Activated naive CD4-positive, alpha-beta T cell treated with anti-CD3 and anti-CD28 coated beads, Interleukin-2, amount 10 ng/mL, durations not matched to agents 7 days and 5 days (primary cell): ENCODE measurements at regions not wholly inside any gene's neighbourhood (a gene's known extent, or its start where the extent isn't known, plus 50 kb on each side); places are given as distances from the start of the nearest gene placed in this dataset.
"Not testable (repeated sequence)": the region's sequence is repeated elsewhere in the genome, so short reads cannot be mapped to it uniquely, and the experiment has no call there.

Experiments used
- CTCF ChIA-PET: fragments of 350-600 bp; sonication (Branson Sonifier 250); formaldehyde crosslinking; loops from one replicate; lab custom pipeline; 2021; ENCODE audit warnings: antibody characterized with exemption; lab: Charles Lee
- DNase-seq: peaks from one replicate; pipeline ENCODE4 v3.0.0-alpha.2; 2020
- H3K27ac Mint-ChIP-seq: one replicate; pipeline ENCODE4 v1.8.0; 2021; ENCODE audit warnings: mild to moderate bottlenecking, moderate library complexity, mixed read lengths
- H3K27me3 Mint-ChIP-seq: one replicate; pipeline ENCODE4 v1.8.0; 2021; ENCODE audit warnings: mild to moderate bottlenecking, mixed read lengths
- H3K36me3 Mint-ChIP-seq: one replicate; pipeline ENCODE4 v1.8.0; 2021; ENCODE audit warnings: mixed read lengths
- H3K4me1 Mint-ChIP-seq: one replicate; pipeline ENCODE4 v1.8.0; 2021; ENCODE audit warnings: mixed read lengths
- H3K4me3 Mint-ChIP-seq: one replicate; pipeline ENCODE4 v1.8.0; 2021; ENCODE audit warnings: mild to moderate bottlenecking, moderate library complexity, mixed read lengths
- H3K9me3 Mint-ChIP-seq: one replicate; pipeline ENCODE4 v1.8.0; 2021; ENCODE audit warnings: mixed read lengths

DNA sequence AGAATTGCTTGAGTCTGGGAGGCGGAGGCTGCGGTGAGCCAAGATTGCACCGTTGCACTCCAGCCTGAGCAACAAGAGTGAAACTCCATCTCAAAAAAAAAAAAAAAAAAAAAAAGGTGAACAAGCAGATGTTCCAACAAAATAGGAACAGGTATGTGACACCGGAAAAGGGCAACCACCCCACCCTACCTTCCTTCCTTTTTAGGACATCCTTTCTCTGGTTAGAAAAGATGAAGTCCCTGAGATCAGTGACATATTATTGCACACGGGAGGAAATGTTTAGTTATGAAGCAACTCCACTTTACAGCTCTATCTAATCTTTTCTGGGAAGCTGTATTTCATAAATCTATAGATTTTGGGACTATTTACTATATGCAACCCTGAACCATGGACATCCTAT lies 114.2 kb upstream of the MON1B start:
- no peaks in the 10 kb centered on the region for H3K9me3 Mint-ChIP-seq

GRCh38 chr16:77077256-77077922 lies 113.6 kb upstream of the MON1B start:
- Mint-ChIP-seq H3K36me3 (no peaks in the 10 kb centered on the region), H3K27me3 (no peaks in the 10 kb centered on the region), H3K4me1 (no peaks in the 10 kb centered on the region), H3K4me3 (no peak overlapping the region), H3K9me3 (no peaks in the 10 kb centered on the region), H3K27ac (no peak overlapping the region)
- no peak for DNase-seq
- CTCF ChIA-PET: no interaction called here

More for the DNA sequence above, 114.2 kb upstream of the MON1B start:
- Mint-ChIP-seq H3K36me3 (no peaks in the 10 kb centered on the region), H3K27me3 (no peaks in the 10 kb centered on the region), H3K4me3 (no peak overlapping the region), H3K27ac (no peak overlapping the region), H3K4me1 (no peaks in the 10 kb centered on the region)
- DNase-seq: no peak
- CTCF ChIA-PET: no interaction called here

DNA sequence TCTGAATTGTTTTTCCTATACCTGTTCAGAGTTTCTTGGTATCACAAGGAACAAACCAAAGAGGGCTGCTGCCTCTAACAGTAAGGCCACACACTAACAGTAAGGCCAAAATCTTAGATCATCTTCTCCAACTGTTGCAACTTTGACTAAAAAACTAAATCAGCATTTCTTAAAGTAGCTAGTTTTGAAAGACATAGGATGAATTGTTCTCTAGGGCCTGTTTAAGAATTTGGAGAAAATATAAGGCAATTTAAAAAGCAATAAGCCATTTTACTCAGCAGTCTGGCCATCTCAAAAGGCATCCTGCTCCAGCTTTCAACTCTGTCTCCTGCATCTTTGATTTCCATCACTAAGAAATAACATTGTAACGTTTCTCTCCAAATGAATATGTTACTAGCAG lies 105.0 kb upstream of the MON1B start:
- Mint-ChIP-seq H3K36me3 (no peaks in the 10 kb centered on the region), H3K4me3 (no peak overlapping the region), H3K9me3 (no peaks in the 10 kb centered on the region), H3K4me1 (no peaks in the 10 kb centered on the region), H3K27ac (no peak overlapping the region), H3K27me3 (no peaks in the 10 kb centered on the region)
- DNase-seq: no peak
- CTCF ChIA-PET: no interaction called here

GRCh38 chr16:77090062-77090461 lies 100.9 kb upstream of the MON1B start:
- no peaks in the 10 kb centered on the region for H3K36me3 Mint-ChIP-seq
- no peak for DNase-seq
- no peaks in the 10 kb centered on the region for H3K27me3 Mint-ChIP-seq
- CTCF ChIA-PET: no interaction called here
- H3K9me3 Mint-ChIP-seq: no peaks in the 10 kb centered on the region
- no peak overlapping the region for H3K4me3 Mint-ChIP-seq
- no peak overlapping the region for H3K27ac Mint-ChIP-seq
- H3K4me1 Mint-ChIP-seq: no peaks in the 10 kb centered on the region

DNA sequence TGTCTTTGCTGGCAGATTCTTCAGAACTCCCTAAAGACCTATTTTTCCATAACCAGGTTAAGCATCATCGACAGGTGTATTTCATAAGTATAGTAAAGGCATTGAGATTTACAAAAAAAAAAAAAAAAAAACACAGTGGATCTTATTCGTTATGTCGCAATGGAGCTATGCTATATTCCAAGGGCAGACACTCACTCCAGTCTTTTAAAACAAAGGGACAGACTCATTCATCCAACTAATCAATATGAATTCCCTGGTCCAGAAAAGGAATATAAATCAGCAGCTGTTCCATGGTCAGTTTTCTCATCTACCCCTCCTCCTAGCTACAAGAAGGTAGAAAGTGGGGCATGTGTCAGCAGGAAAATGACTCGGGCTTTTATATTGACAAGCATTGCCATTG lies 97.7 kb upstream of the MON1B start:
- Mint-ChIP-seq H3K36me3 (no peaks in the 10 kb centered on the region), H3K27me3 (no peaks in the 10 kb centered on the region), H3K9me3 (no peaks in the 10 kb centered on the region), H3K27ac (no peak overlapping the region), H3K4me1 (no peaks in the 10 kb centered on the region), H3K4me3 (no peak overlapping the region)
- no peak for DNase-seq
- CTCF ChIA-PET: no interaction called here

DNA sequence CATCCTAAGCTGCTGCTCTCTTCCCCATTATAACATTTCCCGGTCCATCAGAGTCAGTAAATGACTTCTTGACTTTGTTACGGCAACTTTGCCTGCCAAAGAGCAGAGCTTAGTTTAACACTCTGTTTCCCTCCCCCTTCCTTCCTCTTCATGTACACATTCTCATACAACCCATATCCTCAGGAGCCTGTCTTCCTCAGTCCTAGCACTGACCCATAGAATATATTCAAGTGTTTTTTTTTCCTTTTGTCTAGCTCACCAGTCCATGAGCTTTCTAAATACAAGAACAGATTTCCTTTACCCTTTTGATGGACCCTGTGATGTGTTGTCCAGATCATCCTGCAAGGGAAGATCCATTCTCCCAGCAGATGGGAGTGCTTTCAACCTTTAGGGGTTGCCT lies 97.0 kb upstream of the MON1B start:
- no peaks in the 10 kb centered on the region for H3K27me3 Mint-ChIP-seq
- no peaks in the 10 kb centered on the region for H3K4me1 Mint-ChIP-seq
- H3K27ac Mint-ChIP-seq: no peak overlapping the region
- no peaks in the 10 kb centered on the region for H3K9me3 Mint-ChIP-seq
- no peak for DNase-seq
- no peaks in the 10 kb centered on the region for H3K36me3 Mint-ChIP-seq
- CTCF ChIA-PET: no interaction called here
- H3K4me3 Mint-ChIP-seq: no peak overlapping the region

DNA sequence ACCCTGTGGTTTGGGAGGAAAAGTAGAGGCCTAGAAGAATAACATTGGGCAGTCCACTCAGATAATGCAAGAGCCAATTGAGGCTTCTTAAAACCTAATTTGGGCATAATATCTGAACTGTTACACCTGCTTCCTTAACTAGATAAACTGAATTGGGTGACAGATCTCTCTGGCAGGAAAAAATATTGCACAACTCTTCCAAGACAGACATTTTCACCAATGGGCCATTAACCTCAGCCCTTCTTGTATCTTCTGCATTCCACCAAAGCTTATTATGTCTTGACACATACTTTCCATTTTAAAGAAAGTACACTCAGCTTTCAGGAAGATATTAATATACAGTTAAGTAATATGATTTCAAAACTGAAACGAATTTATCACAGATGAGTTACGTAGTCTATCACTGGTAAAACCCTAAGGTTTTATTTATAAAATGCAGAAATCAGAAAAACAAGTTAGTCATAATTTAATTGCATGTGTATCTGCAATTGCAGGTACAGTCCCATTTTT lies 79.9 kb upstream of the MON1B start:
- DNase-seq: no peak
- no peaks in the 10 kb centered on the region for H3K27me3 Mint-ChIP-seq
- H3K9me3 Mint-ChIP-seq: peaks cover 2% of the 10 kb centered on the region
- no peak overlapping the region for H3K4me3 Mint-ChIP-seq
- H3K27ac Mint-ChIP-seq: no peak overlapping the region
- H3K4me1 Mint-ChIP-seq: no peaks in the 10 kb centered on the region
- H3K36me3 Mint-ChIP-seq: no peaks in the 10 kb centered on the region
- CTCF ChIA-PET: no interaction called here

DNA sequence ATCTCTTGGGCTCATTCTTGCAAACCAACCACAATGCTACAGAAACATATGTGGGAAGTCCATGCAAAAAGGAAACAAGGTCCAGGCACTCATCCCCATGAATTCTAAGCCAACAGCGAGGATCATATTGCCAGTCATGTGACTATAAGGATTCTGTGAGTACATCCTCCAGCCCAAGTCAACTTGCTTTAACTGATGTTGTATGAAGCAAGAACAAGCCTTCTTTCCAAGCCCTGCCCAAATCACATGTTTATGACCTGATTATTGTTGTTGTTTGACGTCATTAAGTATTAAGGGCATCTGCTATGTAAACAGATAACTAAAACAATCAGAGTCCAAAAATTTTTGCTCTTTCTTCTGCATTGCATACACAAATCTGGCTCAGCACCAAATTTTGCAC lies 78.2 kb upstream of the MON1B start:
- DNase-seq: no peak
- Mint-ChIP-seq H3K9me3 (no peaks in the 10 kb centered on the region), H3K27me3 (no peaks in the 10 kb centered on the region), H3K36me3 (no peaks in the 10 kb centered on the region), H3K4me1 (no peaks in the 10 kb centered on the region), H3K27ac (no peak overlapping the region), H3K4me3 (no peak overlapping the region)
- CTCF ChIA-PET: no interaction called here

- Mint-ChIP-seq H3K36me3 (no peaks in the 10 kb centered on the region), H3K27me3 (no peaks in the 10 kb centered on the region), H3K4me3 (no peak overlapping the region), H3K27ac (no peak overlapping the region), H3K9me3 (no peaks in the 10 kb centered on the region), H3K4me1 (no peaks in the 10 kb centered on the region)
- CTCF ChIA-PET: no interaction called here
- DNase-seq: no peak
Measured at GRCh38 chr16:77113835-77114234, 77.2 kb upstream of the MON1B start.

DNA sequence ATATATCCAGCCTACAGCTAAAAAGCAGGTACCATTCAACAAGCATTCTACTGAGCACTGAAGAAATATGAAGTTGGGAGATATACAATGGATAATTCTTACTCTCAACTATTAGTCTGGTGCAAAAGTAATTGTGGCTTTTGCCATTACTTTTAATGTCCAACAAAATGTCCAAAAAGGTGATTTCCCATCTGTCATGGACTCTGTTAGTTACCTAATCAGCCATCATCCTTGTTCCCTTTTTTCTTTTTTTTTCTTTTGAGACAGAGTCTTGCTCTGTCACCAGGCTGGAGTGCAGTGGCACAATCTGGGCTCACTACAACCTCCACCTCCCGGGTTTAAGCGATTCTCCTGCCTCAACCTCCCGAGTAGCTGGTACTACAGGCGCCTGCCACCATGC lies 76.6 kb upstream of the MON1B start:
- H3K36me3 Mint-ChIP-seq, CTCF ChIA-PET, H3K4me3 Mint-ChIP-seq, H3K27ac Mint-ChIP-seq, H3K9me3 Mint-ChIP-seq, DNase-seq, H3K27me3 Mint-ChIP-seq, H3K4me1 Mint-ChIP-seq: not testable (repeated sequence)

DNA sequence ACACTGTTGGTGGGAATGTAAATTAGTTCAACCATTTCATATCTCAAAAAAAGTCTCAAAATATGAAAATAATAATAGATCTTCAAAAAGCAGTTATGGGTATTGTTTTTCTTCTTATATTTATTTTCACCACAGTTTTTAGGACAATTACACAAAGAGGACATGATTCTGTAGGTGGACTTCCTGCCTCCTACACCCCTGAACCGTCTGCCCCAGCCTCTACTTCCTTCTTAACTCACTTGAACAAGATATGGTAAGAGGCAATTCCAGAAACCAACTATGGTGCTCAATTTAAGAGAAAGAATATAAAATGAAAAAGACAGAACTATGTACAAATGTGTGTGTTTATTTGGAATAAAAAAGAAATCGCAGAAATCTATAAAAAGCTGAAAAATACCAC lies 74.1 kb upstream of the MON1B start:
- no peak for DNase-seq
- Mint-ChIP-seq H3K27ac (no peak overlapping the region), H3K9me3 (no peaks in the 10 kb centered on the region), H3K4me1 (no peaks in the 10 kb centered on the region), H3K27me3 (no peaks in the 10 kb centered on the region), H3K36me3 (no peaks in the 10 kb centered on the region), H3K4me3 (no peak overlapping the region)
- CTCF ChIA-PET: no interaction called here

- no peak overlapping the region for H3K27ac Mint-ChIP-seq
- no peaks in the 10 kb centered on the region for H3K27me3 Mint-ChIP-seq
- H3K9me3 Mint-ChIP-seq: no peaks in the 10 kb centered on the region
Measured at GRCh38 chr16:77117707-77118106, 73.3 kb upstream of the MON1B start.

DNA sequence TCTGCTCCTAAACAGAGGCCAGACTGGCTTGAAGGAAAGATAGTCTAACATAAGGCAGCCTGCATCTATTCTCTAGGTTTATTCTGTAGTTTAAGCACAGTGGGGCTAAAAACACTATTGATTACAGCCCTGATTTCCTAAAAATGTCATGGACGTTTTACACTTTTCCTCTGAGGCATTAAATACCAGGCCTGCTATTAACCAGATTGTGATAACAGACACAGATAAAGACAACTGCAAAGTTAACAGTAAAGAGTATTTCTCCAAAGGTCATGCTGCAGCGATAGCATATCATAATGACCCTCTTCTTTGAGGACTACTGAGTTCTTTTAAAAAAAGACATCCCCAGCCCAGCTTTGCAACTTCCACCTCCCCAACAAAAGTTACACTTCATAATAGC lies 59.6 kb upstream of the MON1B start:
- H3K36me3 Mint-ChIP-seq: no peaks in the 10 kb centered on the region
- no peak overlapping the region for H3K4me3 Mint-ChIP-seq
- no peak overlapping the region for H3K27ac Mint-ChIP-seq
- H3K9me3 Mint-ChIP-seq: no peaks in the 10 kb centered on the region
- no peak for DNase-seq
- no peaks in the 10 kb centered on the region for H3K4me1 Mint-ChIP-seq
- no peaks in the 10 kb centered on the region for H3K27me3 Mint-ChIP-seq
- CTCF ChIA-PET: no interaction called here

More at GRCh38 chr16:77117707-77118106, 73.3 kb upstream of the MON1B start:
- CTCF ChIA-PET: no interaction called here
- H3K4me3 Mint-ChIP-seq: no peak overlapping the region
- H3K36me3 Mint-ChIP-seq: no peaks in the 10 kb centered on the region
- no peak for DNase-seq
- H3K4me1 Mint-ChIP-seq: no peaks in the 10 kb centered on the region

DNA sequence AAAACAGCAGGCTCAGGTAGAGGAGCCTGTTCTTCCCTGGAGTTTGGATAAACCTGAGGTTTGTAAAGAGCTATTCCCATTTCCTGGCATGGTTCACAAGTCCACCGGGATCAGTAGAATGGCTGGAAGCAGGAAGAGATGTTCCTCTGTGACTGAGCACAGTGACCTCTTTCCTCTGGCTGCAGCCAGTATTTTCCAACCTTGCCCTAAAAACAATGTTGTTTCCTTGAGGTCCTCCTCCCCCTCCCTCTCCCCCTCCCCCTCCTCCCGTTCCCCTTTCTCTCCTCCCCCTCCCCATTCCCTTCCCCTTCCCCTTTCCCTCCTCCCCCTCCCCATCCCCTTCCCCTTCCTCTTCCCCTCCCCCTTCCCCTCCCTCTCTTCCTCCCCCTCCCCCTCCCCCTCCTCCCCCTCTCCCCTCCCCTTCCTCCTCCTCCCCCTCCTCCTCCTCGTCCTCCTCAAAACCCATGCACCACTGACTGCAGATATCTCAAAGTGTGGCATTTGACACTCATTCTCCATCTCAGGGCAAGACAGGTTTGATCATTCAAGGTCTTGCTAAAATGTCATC lies 58.9 kb upstream of the MON1B start:
- CTCF ChIA-PET: no interaction called here
- Mint-ChIP-seq H3K4me3 (no peak overlapping the region), H3K27me3 (no peaks in the 10 kb centered on the region), H3K27ac (no peak overlapping the region), H3K9me3 (no peaks in the 10 kb centered on the region), H3K36me3 (no peaks in the 10 kb centered on the region), H3K4me1 (no peaks in the 10 kb centered on the region)
- no peak for DNase-seq

GRCh38 chr16:77133706-77134105 lies 57.3 kb upstream of the MON1B start:
- H3K9me3 Mint-ChIP-seq: no peaks in the 10 kb centered on the region
- no peak for DNase-seq
- H3K4me1 Mint-ChIP-seq: no peaks in the 10 kb centered on the region
- no peak overlapping the region for H3K27ac Mint-ChIP-seq
- CTCF ChIA-PET: no interaction called here
- no peaks in the 10 kb centered on the region for H3K36me3 Mint-ChIP-seq
- H3K4me3 Mint-ChIP-seq: no peak overlapping the region
- H3K27me3 Mint-ChIP-seq: no peaks in the 10 kb centered on the region
